NCI-H1092 (cell line): ENCODE measurements at regions not wholly inside any gene's neighbourhood (a gene's known extent, or its start where the extent isn't known, plus 50 kb on each side); places are given as distances from the start of the nearest gene placed in this dataset.
"Not testable (repeated sequence)": the region's sequence is repeated elsewhere in the genome, so short reads cannot be mapped to it uniquely, and the experiment has no call there.

Experiments used
- DNase-seq: peaks from one replicate; lab custom pipeline; 2025; lab: John Stamatoyannopoulos, UW

GRCh38 chr5:17978954-17979353, 344.7 kb downstream of the TAF11L14 start:
- DNase-seq, result no peak

GRCh38 chr5:17982626-17983025, 348.4 kb downstream of the TAF11L14 start:
- DNase-seq, result not testable (repeated sequence)

GRCh38 chr5:17989036-17989435, 354.8 kb downstream of the TAF11L14 start:
- DNase-seq, result peak; percentile 11

- DNase-seq, result peak; percentile 74
These were observed 355.6 kb downstream of the TAF11L14 start for GRCh38 chr5:17989567-17990563.

GRCh38 chr5:17991775-17992174, 357.5 kb downstream of the TAF11L14 start:
- DNase-seq, result peak; percentile 68

- no peak for DNase-seq
These were observed 358.0 kb downstream of the TAF11L14 start for GRCh38 chr5:17992291-17992690.

GRCh38 chr5:17995997-17996396, 361.7 kb downstream of the TAF11L14 start:
- DNase-seq, result no peak

GRCh38 chr5:17999858-18000257, 365.6 kb downstream of the TAF11L14 start:
- DNase-seq, result no peak

- no peak for DNase-seq
These were observed 366.5 kb downstream of the TAF11L14 start for GRCh38 chr5:18000744-18001143.

- DNase-seq, result no peak
These were observed 369.1 kb downstream of the TAF11L14 start for GRCh38 chr5:18003312-18003711.

- no peak for DNase-seq
These were observed 369.5 kb downstream of the TAF11L14 start for GRCh38 chr5:18003784-18004183.

GRCh38 chr5:18006235-18006634, 372.0 kb downstream of the TAF11L14 start:
- DNase-seq, result not testable (repeated sequence)

GRCh38 chr5:18008940-18009339, 374.7 kb downstream of the TAF11L14 start:
- no peak for DNase-seq

- no peak for DNase-seq
These were observed 375.8 kb downstream of the TAF11L14 start for GRCh38 chr5:18010053-18010452.

GRCh38 chr5:18018472-18018871, 384.2 kb downstream of the TAF11L14 start:
- no peak for DNase-seq

- DNase-seq, result no peak
These were observed 389.0 kb downstream of the TAF11L14 start for GRCh38 chr5:18023275-18023674.

- no peak for DNase-seq
These were observed 389.7 kb downstream of the TAF11L14 start for GRCh38 chr5:18023986-18024385.

- no peak for DNase-seq
These were observed 390.3 kb downstream of the TAF11L14 start for GRCh38 chr5:18024542-18024941.

- no peak for DNase-seq
These were observed 393.1 kb downstream of the TAF11L14 start for GRCh38 chr5:18027241-18027867.

GRCh38 chr5:18028036-18028435, 393.8 kb downstream of the TAF11L14 start:
- no peak for DNase-seq

- no peak for DNase-seq
These were observed 398.5 kb downstream of the TAF11L14 start for GRCh38 chr5:18032744-18033143.

GRCh38 chr5:18036531-18036930, 402.3 kb downstream of the TAF11L14 start:
- no peak for DNase-seq

GRCh38 chr5:18037718-18038117, 403.5 kb downstream of the TAF11L14 start:
- DNase-seq, result no peak
